Heart right ventricle (tissue), 16 donors: ENCODE measurements at regions not wholly inside any gene's neighbourhood (a gene's known extent, or its start where the extent isn't known, plus 50 kb on each side); places are given as distances from the start of the nearest gene placed in this dataset.

Experiments
- ATAC-seq, 8 donors: fragments of 200-7000 bp; cut with Tn5 transposase; one replicate each; pipeline ENCODE4 v1.9.1; 2020; ENCODE audit warnings: mild to moderate bottlenecking in 8 of 8, moderate library complexity in 8 of 8, moderate number of reproducible peaks in 1 of 8
- DNase-seq, 2 donors: peaks; one replicate each; pipeline ENCODE4 v3.0.0-alpha.2; 2020
- H3K27ac ChIP-seq, 10 donors: fragments of 200-600 bp; sonication (generic) in 2 of 10; one replicate each; pipeline versions ENCODE4 v1.5.0 to v1.8.0; 2020 to 2022; ENCODE audit warnings: mild to moderate bottlenecking in 3 of 10
- H3K27me3 ChIP-seq, 7 donors: fragments of 200-600 bp; one replicate each; pipeline ENCODE4 v1.8.0; 2021 to 2022; ENCODE audit warnings: mild to moderate bottlenecking in 2 of 7
- H3K36me3 ChIP-seq, 9 donors: fragments of 200-600 bp; sonication (generic) in 1 of 9; one replicate each; pipeline versions ENCODE4 v1.5.0 to v1.8.0; 2020 to 2022; ENCODE audit warnings: mild to moderate bottlenecking in 2 of 9
- H3K4me1 ChIP-seq, 9 donors: fragments of 200-600 bp; sonication (generic) in 1 of 9; one replicate each; pipeline versions ENCODE4 v1.5.0 to v1.8.0; 2020 to 2022; ENCODE audit warnings: mild to moderate bottlenecking in 4 of 9
- H3K4me3 ChIP-seq, 10 donors: fragments of 200-600 bp; sonication (generic) in 2 of 10; one replicate each; pipeline versions ENCODE4 v1.5.0 to v1.8.0; 2020 to 2022; ENCODE audit warnings: mild to moderate bottlenecking in 7 of 10, moderate library complexity in 2 of 10
- H3K9me3 ChIP-seq, 11 donors: fragments of 200-600 bp in 10 of 11; sonication (generic) in 2 of 11; one replicate each; pipeline versions ENCODE4 v1.5.0 to v1.8.0; 2013 to 2022; ENCODE audit warnings: mild to moderate bottlenecking in 2 of 11, control low read depth in 1 of 11, moderate library complexity in 1 of 11
- CTCF ChIP-seq, 9 donors: fragments of 200-600 bp; sonication (generic) in 2 of 9; IDR thresholded peaks; one replicate each; pipeline versions ENCODE4 v1.5.0 to v1.8.0; 2021 to 2022; ENCODE audit warnings: antibody characterized with exemption in 9 of 9, mild to moderate bottlenecking in 5 of 9, moderate library complexity in 1 of 9
- WGBS, 2 donors: extraction: QIAGEN DNeasy Blood & Tissue Kit; methylation state at CpG; one replicate each; pipeline ENCODE4 v1.1.7; 2013; ENCODE audit warnings: inconsistent platforms in 1 of 2; 5-methylcytosine and 5-hydroxymethylcytosine counted together
- intact Hi-C, 10 donors: fragments of 100-400 bp; cut with DNase I; formaldehyde crosslinking; loops; one replicate each; pipeline versions ENCODE4 v1.11.1 to v1.14.2; 2022
- donor health status: Arrhythmogenic right ventricular cardiomyopathy.
- donor health status: ischemic (EF 13 %, LVEDD 7.1; RV severe dilation, severe dysfunction).
- donor health status: healthy with polysubstance abuse.
- donor health status: DM: no; HTN: yes; CAD: no.
- donor health status: DM: no; HTN: no; CAD: no.
- donor health status: ischemic (EF 25% LVEDD 6.9; RV normal size, moderate dysfunction).
- donor health status: ischemic (EF 25% LVEDD 5.7; RV mildly dilated, moderate dysfunction).
- donor health status: healthy.
- donor health status: DM: yes; HTN: yes; CAD: no.
- donor health status: Ischemic cardiomyopathy.
- donor health status: ischemic (EF 35%, LVEDD 5.7; RV mildly dilated, moderate dysfunction).
- donor health status: nonischemic (EF 11% LVEDD 7.7; RV severe dilation, severe dysfunction).
- donor health status: DM: yes; HTN: yes; CAD: no.
- donor health status: PGD.
- donor health status: ischemic (EF 29% LVEDD 5.4; RV normal size, mild dysfunction).
- donor health status: nonischemic (EF 23%, LVEDD 6.1; RV moderate dilation, normal function).

- TF ChIP-seq CTCF (IDR thresholded peaks at IDR 0.05) = no peak
- no peak overlapping the region for H3K4me3 ChIP-seq
- ATAC-seq (no peak), DNase-seq (no peak)
- no peaks in the 10 kb centered on the region for H3K4me1 ChIP-seq
- no peaks in the 10 kb centered on the region for H3K36me3 ChIP-seq
- intact Hi-C loops = no loop called here
- H3K27ac ChIP-seq = no peak overlapping the region
- WGBS, 2 donors = 75 to 82% methylated on average over 5 of the region's 5 CpGs
- H3K9me3 ChIP-seq = no peaks in the 10 kb centered on the region
- peaks cover 0 to 5% (median 0%) of the 10 kb centered on the region in 7 donors for H3K27me3 ChIP-seq
Measured at GRCh38 chr7:25809441-25809840, 342.6 kb upstream of the NFE2L3 start.

GRCh38 chr7:25812086-25812850, 339.7 kb upstream of the NFE2L3 start:
- Histone ChIP-seq H3K4me3 (no peak overlapping the region), H3K9me3 (peaks cover 0 to 2% (median 0%) of the 10 kb centered on the region in 11 donors), H3K27ac (no peak overlapping the region), H3K36me3 (no peaks in the 10 kb centered on the region), H3K27me3 (peaks cover 0 to 5% (median 0%) of the 10 kb centered on the region in 7 donors), H3K4me1 (no peaks in the 10 kb centered on the region)
- intact Hi-C loops = no loop called here
- DNase-seq (no peak), ATAC-seq (no peak)
- WGBS, 2 donors = 86 to 94% methylated on average over 9 of the region's 9 CpGs
- no peak for TF ChIP-seq CTCF (IDR thresholded peaks at IDR 0.05)

- Histone ChIP-seq H3K9me3 (peaks cover 0 to 2% (median 0%) of the 10 kb centered on the region in 11 donors), H3K4me3 (no peak overlapping the region), H3K4me1 (no peaks in the 10 kb centered on the region), H3K27ac (no peak overlapping the region), H3K36me3 (no peaks in the 10 kb centered on the region), H3K27me3 (no peaks in the 10 kb centered on the region)
- no peak for DNase-seq
- intact Hi-C loops = no loop called here
- ATAC-seq = no peak
- 89 to 90% methylated on average over 6 of the region's 6 CpGs for WGBS, 2 donors
- TF ChIP-seq CTCF (IDR thresholded peaks at IDR 0.05) = no peak
Measured at GRCh38 chr7:25813381-25813780, 338.6 kb upstream of the NFE2L3 start.

GRCh38 chr7:25815711-25816110, 336.3 kb upstream of the NFE2L3 start:
- H3K4me1 ChIP-seq = no peaks in the 10 kb centered on the region
- no peak for ATAC-seq
- TF ChIP-seq CTCF (IDR thresholded peaks at IDR 0.05) = no peak
- no peak for DNase-seq
- peaks cover 0 to 2% (median 0%) of the 10 kb centered on the region in 11 donors for H3K9me3 ChIP-seq
- intact Hi-C loops = no loop called here
- WGBS, 2 donors = 73 to 82% methylated on average over 2 of the region's 2 CpGs
- H3K27me3 ChIP-seq = no peaks in the 10 kb centered on the region
- H3K36me3 ChIP-seq = no peaks in the 10 kb centered on the region
- no peak overlapping the region for H3K27ac ChIP-seq
- no peak overlapping the region for H3K4me3 ChIP-seq
